NCI-H345 treated with DMSO at 0.1 percent for 48 hours (cell line): ENCODE measurements at regions not wholly inside any gene's neighbourhood (a gene's known extent, or its start where the extent isn't known, plus 50 kb on each side); places are given as distances from the start of the nearest gene placed in this dataset.

Source experiments
- DNase-seq: peaks from one replicate; lab custom pipeline; 2025; ENCODE audit not compliant: unreplicated experiment; lab: John Stamatoyannopoulos, UW

DNA sequence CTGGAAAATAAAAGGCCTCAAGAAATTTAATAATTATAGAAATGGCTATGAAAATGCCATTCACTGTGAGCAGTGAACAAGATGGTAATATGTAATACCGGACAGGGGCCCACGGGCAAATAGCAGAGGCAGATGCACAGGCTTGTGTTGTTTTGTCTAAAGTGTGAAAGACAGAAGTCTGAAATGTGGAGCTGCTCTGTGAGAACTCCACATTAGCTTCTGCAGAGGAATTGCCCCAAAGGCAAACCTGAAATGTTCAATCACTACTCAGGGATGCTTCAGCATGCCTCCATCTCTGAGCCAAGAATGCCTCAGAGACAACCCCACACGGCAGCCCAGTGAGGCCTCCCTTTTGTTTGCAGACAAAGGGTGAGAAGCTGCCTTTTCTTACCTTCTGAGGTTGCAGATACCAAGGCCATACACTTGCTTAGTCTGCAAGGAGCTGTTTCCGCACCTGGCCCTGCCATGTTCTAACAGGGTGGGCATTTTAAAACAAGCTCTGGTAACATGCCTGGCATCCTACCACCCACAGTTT is 124.3 kb upstream of the CXCL14 start:
- no peak for DNase-seq

DNA sequence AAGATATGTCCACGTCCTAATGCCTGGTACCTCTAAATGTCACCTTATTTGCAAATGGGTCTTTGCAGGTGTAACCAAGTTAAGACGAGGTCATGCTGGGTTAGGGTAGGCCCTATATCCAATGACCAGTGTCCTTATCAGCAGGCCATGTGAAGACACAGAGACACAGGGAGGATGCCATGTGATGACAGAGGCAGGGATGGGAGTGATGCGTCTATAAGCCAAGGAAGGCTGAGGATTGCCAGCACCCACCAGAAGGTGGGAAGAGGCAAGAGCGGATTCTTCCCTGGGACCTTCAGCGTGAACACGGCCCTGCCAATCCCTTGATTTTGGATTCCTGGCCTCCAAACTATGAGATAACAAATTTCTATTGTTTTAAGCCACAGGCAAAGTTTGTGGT is 123.4 kb upstream of the CXCL14 start:
- no peak for DNase-seq

DNA sequence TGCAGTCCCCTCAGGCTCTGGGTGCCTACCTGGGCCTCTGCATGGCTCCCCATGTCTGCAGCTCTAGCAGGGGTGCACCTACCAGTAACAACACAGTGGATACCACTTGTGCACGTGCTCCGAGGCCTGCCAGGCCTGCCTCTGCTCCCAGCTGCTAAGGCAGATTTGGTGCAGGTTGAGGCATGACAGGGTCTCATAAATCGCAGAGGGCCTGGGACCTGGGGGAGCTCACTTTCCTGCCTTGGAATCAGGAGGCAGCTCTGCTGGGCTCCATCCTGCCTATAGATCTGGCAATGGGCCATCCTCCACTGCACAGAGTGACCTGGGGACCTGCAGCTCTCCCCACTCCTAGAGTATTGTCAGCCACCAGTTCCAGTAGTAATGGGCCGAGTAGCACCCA is 121.9 kb upstream of the CXCL14 start:
- DNase-seq = no peak

DNA sequence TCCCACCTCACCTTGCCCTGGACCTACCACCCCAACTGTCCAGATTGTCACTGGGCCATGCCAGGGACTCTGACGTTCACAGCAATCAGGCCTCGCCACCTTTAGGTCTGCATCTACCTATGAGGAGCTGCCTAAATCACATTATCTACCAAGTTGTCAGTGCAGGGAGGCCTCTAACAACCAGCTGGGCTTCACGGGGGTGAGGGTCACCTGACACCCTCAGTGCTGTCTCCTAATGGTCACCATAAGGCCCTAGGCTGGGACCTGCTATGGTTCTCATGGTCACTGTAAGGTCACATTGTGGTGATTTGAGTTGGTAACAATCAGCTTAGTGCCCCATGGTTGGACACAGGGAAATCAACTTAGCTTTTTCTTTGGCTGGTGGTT is 119.2 kb upstream of the CXCL14 start:
- no peak for DNase-seq

DNA sequence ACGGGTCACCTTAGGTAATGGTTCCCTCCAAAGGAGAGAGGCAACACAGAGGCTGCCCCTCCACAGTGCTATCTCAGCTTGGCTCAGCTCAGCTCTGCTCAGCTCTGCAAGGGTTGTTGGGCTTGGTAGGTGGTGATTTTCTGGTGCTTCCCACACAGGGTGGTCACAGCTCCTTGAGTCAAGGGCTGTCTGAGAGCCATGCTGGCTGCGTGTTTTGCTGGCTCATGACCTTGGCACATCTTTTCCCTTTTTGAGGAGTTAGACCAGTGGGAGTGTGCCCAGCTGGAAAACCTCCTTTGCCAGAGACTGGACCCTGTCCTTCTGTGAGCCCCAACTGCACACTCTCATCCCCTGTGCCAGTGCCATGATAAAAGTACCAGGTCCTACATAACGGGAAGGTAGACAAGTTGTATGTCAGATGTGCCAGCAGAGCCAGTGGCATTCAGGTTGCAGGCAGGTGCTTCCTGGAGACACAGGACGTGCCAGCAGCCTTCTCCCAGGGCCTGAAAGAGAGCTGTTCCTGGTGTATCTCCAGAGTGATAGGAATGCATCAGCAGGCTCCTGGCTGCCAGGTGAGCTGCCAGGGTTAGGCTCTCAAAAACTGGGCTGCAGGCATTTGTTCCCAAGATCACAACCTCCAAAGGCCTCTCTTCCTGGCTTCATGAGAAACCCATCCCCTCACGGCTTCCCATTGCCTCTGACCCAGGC is 118.6 kb upstream of the CXCL14 start:
- DNase-seq = no peak

DNA sequence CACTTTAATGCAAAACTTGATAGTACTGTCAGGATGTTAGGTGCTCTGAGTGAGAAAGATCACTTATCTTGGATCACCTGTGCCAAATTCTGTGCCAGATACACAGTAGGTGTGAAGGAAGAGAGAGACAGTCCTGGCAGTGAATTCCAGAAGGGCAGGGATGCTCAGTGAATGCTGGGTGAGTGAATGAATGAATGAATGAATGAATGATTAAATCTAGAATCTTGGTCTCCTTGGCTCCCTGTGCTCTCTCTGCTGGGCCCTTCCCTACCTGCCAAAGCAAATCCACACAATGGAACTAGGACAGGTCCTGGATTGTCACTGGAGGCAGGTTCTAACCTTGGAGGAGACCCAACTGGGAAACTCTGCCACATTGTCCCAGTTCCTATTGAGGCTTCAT is 117.5 kb upstream of the CXCL14 start:
- DNase-seq = no peak

DNA sequence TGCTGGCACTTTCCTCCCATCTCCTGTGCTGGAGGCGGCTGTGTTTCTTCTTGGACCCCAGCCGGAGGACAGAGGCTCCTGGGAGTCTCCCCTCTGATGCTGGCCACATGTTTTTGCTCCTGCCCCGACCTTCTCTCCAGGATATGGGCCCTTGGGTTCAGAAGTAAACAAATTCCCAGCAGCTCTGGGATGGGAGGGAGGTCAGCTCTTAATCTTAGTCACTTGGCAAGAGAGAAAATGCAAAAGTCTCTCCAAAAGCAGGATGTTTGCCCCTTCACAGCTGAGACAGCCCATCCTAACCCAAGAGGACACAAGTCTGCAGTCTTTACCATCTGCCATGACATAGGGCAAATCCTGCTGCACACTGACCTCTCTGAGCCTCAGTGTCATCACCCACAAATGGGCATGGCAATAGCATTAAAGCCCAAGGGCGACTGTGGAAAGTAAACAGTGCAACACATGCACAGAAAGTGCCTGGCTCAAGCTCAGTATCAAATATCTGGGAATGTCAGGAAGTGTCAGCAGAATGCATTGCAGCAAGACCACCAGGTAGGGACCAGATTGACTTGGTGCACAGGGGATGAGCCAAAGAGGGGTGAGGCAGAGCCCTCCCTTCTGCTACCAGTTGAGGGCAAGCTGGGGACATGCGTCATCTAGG is 117.0 kb upstream of the CXCL14 start:
- no peak for DNase-seq

DNA sequence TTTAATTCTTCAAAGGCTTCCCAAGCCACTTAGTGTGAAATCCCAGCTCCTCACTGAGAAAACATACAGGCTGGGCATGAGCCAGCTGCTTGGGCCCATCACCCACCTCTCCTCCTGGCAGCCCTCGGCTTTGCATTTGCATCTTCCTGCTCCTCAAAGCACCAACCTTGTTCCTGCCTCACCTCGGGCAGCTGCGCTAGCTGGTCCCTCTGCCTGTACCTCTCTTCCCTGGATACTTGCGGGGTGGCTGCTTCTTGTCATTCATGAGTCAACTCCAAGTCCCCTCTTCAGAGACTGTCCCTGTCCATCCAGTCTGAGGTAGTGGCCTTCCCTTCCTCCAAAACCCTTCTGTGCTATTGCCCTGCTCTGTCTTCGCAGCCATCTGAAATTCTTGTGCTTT is 116.1 kb upstream of the CXCL14 start:
- no peak for DNase-seq

DNA sequence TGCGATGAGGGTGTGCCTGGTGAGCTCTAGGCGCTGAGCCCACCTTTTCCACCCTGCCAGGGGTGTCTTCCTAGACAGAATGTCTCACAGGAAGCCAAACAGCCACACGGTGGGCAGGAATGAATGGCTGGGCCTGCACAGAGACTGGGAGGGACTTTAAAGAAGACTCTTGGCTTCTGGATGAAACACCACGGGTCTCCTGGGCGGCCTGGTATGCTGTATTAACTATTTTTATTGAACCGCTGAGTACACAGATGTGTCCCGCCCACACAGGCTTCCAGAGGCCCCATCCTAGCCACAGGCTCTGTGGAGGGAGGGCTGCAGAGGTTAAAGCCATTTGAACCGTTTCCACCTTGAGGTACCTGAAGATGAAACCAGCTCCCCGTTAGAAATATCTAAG is 115.2 kb upstream of the CXCL14 start:
- DNase-seq = no peak

DNA sequence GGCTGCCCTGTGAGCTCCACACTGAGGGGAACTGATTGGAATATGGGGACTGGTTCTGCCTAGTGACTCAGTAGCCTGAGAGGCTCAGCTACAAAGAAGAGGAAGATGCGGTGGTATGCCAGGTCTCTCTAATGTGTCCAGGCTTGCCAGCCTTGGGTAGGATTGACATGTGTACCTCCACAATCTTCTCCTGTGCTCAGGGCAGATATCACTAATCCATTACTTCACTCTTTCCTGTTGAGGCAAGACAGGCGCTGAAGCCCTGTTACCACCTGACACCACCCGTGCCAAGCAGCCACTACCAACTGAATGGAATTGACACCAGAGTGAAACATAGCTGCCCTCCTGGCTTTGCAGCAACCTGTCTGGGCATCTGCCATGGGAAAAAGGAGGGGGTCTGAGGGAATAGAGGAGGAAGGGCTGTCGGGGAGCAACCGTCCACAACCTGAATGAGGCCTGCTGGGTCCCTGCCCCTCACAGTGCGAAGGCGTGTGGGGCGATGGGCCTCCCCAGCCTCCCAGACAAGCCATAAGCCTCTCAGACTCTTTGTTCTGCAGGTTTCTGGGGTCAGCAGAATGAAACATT is 114.7 kb upstream of the CXCL14 start:
- no peak for DNase-seq

DNA sequence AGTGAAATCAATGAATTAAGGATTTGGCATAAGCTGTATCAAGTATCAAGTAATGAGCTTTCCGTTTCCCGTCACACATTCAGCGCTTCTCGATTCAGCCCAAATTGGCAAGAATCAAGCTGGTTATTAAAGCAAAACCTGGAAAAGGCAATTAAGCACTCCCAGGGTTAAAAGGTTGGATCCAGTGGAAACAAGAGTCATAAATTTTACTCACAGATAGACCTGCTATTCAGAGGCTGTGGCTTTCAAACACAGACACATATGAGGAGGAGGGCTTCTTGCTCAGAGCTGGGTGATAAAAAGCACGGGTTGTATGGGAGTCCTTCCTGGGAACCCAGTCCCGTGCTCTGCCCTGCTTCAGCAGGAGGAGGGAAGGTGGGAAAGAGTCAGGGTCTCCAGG is 112.3 kb upstream of the CXCL14 start:
- DNase-seq = no peak

DNA sequence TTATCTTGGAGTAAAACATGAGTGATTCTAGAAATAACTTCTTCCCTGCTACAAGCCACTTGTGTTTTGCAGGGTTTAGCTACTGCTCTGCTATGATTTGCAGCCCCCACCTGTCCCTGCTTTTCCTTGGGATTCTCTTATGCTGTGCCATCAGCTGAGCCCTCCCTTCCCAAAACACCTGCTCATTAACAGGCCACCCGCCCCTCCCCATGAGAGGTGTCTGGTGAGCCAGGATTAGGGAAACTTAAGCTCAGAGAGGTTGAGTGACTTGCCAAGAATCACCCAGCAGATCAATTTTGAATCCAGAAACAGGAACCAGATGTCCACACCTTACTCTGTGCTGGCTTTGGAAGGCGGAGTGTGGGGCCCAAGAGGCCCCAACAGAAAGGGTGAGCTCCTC is 111.7 kb upstream of the CXCL14 start:
- no peak for DNase-seq

DNA sequence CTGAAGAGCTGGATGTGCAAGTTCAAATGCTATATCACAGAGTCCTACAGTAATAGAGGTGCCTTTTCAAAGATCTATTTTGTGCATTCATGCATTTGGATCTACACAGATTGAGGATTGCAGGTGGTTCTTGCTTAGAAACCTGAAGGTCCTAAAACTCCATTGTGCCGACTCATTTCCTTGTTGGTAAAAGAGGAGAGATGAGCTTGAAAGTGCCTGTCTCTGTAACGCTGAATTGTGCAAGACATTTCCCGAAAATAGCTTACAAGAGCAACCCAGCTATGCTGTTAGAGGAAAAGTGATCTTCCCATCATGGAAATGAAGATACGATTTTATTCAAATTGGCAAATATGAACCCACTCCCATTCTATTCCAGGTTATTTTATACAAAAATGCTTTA is 110.7 kb upstream of the CXCL14 start:
- DNase-seq = no peak

DNA sequence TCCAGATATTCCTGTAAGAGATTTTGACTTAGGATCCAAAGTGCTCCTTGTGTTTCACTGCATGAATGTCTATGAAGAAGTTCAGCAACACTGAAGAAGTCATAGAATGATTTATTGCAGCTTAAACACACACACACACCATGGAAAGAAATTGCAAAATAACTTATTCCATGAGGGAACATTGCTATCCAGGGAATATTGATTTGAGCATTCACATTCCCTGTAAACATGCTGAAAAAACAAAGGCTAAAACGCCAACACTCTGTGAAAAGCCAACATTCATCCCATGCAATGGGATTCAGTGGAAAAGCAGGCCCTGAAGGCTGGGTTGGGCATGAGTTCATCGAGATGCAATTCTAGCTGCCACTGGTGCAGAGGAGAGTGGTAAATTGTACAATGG is 109.6 kb upstream of the CXCL14 start:
- no peak for DNase-seq

DNA sequence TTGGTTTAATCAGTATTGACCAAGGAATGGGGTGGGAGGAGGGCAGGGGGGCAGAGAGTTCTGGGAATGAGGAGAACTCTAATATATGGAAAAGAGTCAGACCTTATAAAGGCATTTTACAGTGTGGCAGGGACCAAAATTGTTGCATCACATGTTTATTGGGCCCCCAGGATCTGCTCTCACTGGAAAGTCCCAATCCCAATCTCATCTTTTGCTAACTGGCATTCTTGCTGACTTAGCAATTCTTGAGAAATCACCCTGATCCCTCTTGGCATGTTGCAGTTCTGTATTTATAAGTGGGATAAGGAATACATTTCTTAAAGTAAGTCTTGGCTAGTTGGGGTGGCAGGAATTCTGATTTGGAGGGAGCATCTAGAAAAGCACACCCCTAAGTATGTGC is 104.4 kb upstream of the CXCL14 start:
- no peak for DNase-seq

DNA sequence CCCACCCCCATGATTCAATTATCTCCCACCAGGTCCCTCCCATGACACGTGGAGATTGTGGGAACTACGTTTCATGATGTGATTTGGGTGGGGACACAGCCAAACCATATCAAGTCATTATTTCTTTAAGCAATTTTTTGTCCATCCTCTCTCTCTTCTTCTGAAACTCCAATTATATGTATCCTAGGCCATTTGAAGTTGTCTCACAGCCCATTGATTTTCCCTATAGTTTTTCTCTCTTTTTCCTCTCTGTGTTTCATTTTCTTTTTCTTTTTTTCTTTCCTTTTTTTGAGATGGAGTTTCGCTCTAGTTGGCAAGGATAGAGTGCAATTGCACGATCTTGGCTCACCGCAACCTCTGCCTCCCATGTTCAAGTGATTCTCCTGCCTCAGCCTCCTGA is 101.9 kb upstream of the CXCL14 start:
- DNase-seq = no peak

DNA sequence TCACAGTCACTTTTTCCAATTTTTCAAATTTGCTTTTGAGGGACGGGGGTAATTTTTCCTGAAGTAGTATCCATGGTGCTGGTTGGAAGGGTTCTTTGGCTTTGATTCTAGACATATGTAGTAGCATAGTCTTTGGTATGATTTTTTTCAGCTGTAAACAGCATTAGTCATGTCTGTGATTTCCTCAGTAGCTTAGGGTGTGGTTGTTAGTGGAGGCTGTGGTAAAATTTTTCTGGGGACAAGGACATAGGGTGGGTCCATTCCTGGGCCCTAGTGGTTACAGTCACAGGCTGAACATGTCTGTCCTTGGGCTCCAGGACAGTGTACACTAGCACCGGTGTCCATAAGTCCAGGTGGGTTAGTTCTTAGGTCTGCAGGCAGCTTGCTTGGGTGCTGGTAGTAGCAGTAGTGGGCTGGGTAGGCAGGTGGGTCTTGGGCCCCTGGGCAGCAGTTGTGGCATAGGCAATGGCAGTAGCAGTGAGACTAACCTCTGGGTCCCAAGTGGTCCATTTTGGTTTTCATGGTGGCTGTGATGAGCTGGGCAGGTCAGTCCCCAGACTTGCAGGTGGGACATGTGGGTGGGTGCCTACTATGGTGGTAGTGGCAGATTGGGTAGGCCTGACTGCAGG is 100.0 kb upstream of the CXCL14 start:
- DNase-seq = no peak

DNA sequence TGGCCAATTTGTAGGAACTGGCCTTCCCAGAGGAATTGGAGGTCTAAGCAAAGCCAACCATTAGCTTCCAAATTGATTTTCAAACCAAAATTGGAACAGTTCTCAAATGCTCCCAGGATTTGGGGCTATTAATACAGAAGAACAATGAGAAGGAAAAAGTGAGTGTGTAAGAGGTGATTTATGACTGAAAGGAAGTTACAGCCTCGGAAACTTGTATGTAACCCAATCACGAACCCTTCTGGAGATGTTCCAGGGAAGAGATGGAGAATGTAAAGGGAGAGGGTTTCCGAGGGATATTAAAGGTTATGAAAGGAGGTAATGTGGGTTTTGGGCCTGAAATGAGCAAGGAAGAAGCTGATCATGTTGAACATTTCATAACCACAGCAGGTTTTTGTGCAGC is 93.2 kb upstream of the CXCL14 start:
- DNase-seq = no peak

DNA sequence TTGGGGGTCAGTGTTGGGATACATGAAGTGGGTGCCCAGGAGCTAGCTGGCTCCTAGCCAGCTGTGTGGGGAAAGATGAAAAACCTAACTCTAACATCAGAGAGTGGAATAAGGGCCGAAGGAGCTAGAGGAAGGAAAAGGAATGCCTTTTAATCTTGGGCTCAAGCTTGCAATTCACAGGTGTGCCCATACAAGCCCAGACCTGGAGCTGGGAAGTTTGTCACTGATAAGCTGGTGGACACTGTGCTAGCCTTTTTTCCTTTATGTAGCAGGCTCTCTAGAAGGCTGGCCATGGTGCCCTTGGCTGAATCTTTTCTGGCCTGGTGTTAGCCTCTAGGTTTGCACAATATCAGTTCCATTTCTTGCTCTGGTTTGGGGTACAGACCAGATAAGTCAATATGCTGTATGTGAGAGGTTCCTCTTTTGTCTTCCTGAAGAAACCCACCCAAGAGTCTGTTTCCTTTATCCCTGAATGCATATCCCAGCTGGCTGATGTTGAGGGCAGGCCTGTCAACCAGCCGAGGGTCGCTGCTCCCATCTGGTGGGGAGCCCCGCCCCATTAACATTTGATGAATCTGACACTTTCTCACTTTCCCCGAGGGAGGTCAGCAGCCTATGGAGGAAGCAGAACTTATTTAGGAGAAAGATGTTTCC is 92.4 kb upstream of the CXCL14 start:
- no peak for DNase-seq

DNA sequence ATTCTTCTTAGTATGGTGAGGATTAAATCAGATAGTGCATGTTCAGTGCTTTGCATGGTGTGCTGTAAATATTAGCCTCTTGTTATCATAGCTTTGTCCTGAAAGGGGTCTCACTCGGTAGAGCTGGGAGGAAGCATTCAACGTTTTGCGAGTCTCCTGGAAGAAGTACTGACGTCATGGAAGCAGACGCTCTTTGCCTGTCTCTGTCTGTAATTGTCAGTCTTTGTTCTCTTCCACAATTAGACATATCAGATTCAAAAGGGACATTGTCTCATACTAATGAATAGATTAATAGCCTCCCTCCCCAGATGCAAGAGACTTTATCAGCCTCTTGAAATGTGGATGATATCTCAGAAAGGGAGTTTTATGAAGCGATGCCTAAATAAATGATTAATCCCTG is 91.8 kb upstream of the CXCL14 start:
- no peak for DNase-seq

DNA sequence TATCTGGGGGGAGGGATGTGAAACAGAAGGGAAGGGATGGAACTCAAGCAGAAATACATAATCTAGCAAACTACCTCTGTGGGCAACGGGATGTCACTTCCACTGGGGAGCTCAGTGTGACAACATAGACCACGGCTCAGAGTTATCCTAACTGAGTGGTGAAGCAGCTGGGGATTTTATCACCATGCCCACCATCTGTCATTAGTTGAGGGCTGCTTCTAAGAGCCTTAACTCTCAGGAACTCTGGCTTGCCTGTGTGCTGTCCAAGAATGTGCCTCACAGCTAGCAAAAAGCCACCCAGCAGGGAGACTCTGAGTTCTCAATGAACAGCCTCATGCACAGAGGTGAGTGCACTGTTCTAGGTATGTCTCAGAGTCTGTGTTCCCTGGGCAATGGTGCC is 90.6 kb upstream of the CXCL14 start:
- DNase-seq = no peak

DNA sequence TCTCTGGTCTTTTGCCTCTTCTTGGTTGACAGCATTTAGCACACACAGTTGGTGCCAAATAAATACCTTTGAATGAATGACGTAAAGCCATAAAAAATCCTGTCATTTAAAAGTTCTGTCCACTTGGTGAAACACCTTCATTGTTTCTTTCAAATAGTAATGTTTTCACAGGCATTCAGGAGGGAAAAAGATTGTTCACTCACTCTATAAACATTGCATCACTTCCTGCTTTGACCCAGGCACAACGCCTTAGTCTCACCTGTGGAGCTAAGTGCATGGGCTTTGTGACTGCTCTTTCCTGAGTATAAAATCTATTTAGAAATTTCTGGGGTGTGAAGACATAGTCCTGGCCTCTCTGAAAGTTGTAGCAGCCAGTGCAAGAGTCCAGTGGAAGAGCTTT is 88.9 kb upstream of the CXCL14 start:
- no peak for DNase-seq
